ENCODE measurements at regions not wholly inside any gene's neighbourhood (a gene's known extent, or its start where the extent isn't known, plus 50 kb on each side); places are given as distances from the start of the nearest gene placed in this dataset.

- TF ChIP-seq CTCF (IDR thresholded peaks at IDR 0.05): no peak
- TF ChIP-seq POLR2A (IDR thresholded peaks at IDR 0.05): no peak
- TF ChIP-seq POLR2AphosphoS5 (IDR thresholded peaks at IDR 0.05): no peak
- TF ChIP-seq EP300 (IDR thresholded peaks at IDR 0.05): no peak
Observed at GRCh38 chr18:78681396-78681795, 298.2 kb upstream of the SALL3 start.

All from sigmoid colon (tissue), 4 donors.